ENCODE measurements at regions not wholly inside any gene's neighbourhood (a gene's known extent, or its start where the extent isn't known, plus 50 kb on each side); places are given as distances from the start of the nearest gene placed in this dataset.

DNA sequence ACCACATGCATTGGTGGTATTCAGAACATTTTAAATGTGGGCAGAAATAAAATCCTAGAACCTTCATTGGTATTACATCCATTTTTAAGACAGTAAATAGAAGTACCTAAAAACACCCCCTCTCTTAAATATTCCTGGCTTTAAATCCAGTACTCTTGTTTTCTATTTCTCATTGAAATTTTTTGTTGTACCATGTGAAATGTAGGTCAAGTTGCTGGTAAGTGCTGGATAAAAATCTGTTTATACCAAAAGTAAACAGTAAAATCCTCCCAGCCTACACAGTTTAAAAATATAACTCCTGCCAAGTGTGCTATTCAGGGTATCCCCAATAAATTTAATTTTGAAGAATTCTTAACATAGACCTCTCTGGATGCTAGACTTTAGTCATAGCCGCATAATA, 75.0 kb upstream of the FST start:
- TF ChIP-seq, protein P1, sequence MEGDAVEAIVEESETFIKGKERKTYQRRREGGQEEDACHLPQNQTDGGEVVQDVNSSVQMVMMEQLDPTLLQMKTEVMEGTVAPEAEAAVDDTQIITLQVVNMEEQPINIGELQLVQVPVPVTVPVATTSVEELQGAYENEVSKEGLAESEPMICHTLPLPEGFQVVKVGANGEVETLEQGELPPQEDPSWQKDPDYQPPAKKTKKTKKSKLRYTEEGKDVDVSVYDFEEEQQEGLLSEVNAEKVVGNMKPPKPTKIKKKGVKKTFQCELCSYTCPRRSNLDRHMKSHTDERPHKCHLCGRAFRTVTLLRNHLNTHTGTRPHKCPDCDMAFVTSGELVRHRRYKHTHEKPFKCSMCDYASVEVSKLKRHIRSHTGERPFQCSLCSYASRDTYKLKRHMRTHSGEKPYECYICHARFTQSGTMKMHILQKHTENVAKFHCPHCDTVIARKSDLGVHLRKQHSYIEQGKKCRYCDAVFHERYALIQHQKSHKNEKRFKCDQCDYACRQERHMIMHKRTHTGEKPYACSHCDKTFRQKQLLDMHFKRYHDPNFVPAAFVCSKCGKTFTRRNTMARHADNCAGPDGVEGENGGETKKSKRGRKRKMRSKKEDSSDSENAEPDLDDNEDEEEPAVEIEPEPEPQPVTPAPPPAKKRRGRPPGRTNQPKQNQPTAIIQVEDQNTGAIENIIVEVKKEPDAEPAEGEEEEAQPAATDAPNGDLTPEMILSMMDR (optimal IDR thresholded peaks at IDR 0.05 in 1 of 3, IDR thresholded peaks at IDR 0.05 in 1 of 3, conservative IDR thresholded peaks at IDR 0.05 in 1 of 3; ENCODE audit: extremely low read depth in 1 of 3, insufficient read depth in 2 of 3, low read length in 3 of 3), result no peak
- TF ChIP-seq EZH2 (IDR thresholded peaks at IDR 0.05; ENCODE audit: low read length), result no peak

Measured in keratinocyte (primary cell).